ENCODE measurements at regions not wholly inside any gene's neighbourhood (a gene's known extent, or its start where the extent isn't known, plus 50 kb on each side); places are given as distances from the start of the nearest gene placed in this dataset.
"Not testable (repeated sequence)": the region's sequence is repeated elsewhere in the genome, so short reads cannot be mapped to it uniquely, and the experiment has no call there.

DNA sequence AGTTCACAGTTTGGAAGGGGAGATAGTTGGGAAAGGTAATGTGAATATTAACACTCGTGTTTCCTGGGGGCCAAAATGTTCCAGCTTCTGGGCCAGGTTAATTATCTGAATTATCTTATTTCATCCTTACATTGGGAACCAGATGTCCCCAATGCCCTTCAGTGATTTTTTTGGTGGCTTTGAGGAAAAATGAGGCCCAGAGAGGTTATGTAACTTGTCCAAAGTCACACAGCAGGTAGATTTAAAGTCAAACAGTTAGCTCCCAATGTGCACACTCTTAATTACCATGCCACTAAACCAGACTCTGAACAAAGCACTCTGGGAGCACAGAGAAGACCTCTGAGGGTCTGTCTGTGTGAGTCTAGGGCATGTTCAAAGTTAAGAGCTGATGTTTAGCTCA, 259.9 kb upstream of the PLGLB2 start:
- H3K4me3 ChIP-seq (replicated peaks in 1 of 2; ENCODE audit: low read depth in 2 of 2, low read length in 2 of 2); DNase-seq (ENCODE audit: low read depth in 2 of 2): not testable (repeated sequence)

DNA sequence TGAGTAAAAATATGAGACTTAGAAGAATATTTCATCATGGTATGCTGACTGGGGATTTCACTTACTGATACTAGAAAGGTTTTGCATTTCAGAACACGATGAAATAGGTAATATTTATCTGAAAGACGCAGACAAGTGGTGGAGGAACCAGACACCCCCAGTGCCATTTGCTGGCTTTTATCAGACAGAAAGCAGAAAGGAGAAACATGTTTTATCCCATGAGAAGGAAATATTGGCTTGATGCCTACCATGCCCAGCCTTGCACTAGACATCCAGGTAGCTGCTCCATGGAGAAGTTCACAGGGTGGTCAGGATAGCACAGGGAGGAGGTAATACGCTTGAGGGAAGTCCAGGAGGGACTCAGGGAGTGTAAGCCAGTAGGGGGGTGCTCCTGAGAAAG, 258.9 kb upstream of the PLGLB2 start:
- not testable (repeated sequence) for H3K4me3 ChIP-seq (replicated peaks in 1 of 2; ENCODE audit: low read depth in 2 of 2, low read length in 2 of 2); DNase-seq (ENCODE audit: low read depth in 2 of 2)

DNA sequence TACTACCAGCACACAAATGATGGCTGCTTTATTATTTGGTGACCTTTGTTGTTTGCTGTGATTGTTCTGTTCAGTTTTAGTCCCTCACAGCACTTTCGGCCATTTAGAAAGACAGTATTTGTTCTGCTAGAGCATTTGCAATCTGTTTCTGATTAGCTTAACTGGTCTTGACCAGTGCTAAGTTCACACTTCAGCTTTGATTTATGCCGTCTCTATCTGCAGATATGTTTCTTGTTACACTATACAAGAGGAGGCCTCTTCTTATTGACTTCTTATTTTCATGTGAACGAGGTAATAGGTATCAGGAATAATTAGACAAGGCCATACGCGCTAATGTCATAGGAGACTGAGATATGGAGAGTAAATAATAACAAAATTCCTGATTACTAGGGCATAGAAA, 253.0 kb upstream of the PLGLB2 start:
- DNase-seq (ENCODE audit: low read depth in 2 of 2); H3K4me3 ChIP-seq (replicated peaks in 1 of 2; ENCODE audit: low read depth in 2 of 2, low read length in 2 of 2): not testable (repeated sequence)

- peak in 1 of 2 donors; percentile 11 for DNase-seq (ENCODE audit: low read depth in 2 of 2)
- not testable (repeated sequence) for H3K4me3 ChIP-seq (replicated peaks in 1 of 2; ENCODE audit: low read depth in 2 of 2, low read length in 2 of 2)
Measured at GRCh38 chr2:87495455-87495854, 252.4 kb upstream of the PLGLB2 start.

DNA sequence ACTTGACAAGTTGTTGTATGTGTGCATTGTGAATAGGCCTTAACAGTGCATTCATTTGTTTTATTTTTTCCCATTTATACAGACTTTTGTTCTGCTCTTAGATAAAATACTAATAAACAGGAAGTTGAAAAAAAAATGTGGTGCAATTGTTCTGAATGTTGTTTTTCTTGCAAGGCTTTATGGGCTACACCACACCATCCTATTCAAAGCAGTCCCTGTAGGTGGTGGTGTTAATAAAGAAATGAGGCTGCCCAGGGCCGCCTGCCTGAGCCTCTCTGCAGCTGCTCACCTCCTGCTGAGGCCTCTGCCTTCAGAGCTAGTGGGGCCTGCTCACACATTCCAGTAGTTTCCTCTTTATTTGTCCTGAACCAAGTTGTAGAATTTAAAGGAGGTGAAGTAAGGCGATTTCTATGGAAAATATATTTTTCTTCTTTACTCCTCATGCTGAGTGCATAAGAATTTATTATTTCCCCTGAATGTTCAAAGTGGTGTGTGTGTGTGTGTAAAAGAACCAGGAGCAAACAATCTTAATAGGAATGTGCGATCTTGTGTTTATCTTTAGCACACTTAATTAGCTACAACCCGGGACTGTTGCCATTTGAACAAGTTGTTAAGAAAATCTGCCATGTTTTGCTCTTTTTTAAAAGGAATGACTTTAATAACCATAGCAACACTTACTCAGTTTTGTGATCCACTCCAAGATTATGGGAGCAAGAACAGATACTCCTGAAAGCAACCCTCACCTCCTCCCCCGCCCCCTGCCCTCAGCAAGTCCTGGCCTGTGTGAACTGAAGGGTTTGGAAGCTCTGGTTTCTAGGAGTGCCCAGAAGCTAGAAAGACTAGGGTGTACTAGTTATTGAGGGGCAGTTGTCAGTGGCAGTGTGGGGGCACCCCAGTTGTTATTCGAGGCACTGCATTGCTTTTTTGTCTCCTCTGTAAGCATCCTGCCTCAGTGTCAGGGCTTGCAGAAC, 251.6 kb upstream of the PLGLB2 start:
- DNase-seq (ENCODE audit: low read depth in 2 of 2) = peak; percentile 72 to 87
- H3K4me3 ChIP-seq (replicated peaks in 1 of 2; ENCODE audit: low read depth in 2 of 2, low read length in 2 of 2) = not testable (repeated sequence)

DNA sequence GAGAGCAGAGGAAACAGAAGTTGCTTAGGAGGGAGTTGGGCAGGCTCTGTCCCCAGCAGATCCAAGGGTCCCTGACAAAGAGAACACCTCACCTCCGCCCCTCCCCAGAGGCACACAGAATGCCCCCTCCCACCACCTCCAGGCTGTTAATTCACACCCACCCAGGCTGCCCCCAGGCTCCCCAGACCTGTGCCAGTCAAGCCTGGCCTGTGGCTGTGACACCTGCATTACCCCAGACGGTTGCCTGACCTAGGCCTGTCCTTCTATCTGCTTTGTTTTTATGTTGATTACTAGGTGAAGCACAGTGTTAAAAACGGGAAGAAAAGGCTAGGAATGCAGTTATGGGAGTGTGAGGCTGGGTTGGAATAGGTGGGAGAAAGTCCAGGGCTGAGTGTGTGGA, 250.8 kb upstream of the PLGLB2 start:
- DNase-seq (ENCODE audit: low read depth in 2 of 2); H3K4me3 ChIP-seq (replicated peaks in 1 of 2; ENCODE audit: low read depth in 2 of 2, low read length in 2 of 2): not testable (repeated sequence)

DNA sequence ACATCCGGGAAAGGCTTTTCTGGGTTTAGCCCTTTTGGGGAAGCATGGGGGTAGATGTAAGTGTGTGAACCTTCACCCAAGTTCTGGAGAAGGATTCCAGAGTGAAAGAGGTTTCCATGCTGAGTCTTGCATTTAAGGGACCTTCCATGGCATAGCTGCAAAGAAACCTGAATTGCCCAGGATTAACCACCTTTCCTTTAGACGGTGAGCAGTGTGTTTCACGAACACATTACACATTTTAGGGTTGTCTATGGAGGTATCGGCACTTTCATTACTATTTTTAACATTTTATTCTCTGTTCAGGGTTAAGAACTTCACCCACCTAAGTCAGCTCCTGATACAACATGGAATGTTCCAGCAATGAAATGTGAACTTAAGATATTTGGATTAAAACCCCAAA, 250.2 kb upstream of the PLGLB2 start:
- H3K4me3 ChIP-seq (replicated peaks in 1 of 2; ENCODE audit: low read depth in 2 of 2, low read length in 2 of 2); DNase-seq (ENCODE audit: low read depth in 2 of 2): not testable (repeated sequence)

DNA sequence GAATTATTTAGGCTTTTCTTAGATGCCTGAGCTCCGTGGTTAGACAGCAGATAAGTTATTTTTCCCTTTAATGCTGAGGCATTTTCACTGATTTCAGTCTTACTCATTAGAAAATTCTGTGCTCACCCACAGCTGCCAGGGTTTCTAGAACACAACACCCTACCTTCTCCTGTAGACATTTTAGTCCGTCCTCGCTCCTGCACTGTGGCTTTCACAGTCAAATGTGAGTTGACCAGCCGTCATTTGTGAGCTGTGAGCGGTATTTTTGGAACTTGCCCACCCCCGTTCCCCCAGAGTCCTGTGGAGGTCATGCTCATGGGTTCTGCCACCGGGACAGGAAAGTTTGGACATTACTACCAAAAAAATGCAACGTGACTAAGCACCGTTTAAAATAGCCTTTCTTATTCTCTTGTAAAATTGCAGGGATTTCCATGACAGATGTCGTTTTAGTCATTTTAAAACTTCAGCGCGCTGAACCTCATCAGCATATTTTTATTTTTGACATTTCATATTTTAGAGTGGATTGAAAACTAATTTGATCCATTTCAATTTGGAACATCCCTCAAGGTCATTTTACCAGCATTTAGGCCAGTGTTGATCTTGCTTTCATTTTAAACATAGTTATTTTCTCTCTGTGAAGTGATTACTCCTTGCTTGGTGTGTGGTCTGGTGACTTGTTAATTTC, 249.6 kb upstream of the PLGLB2 start:
- not testable (repeated sequence) for DNase-seq (ENCODE audit: low read depth in 2 of 2); H3K4me3 ChIP-seq (replicated peaks in 1 of 2; ENCODE audit: low read depth in 2 of 2, low read length in 2 of 2)

- not testable (repeated sequence) for H3K4me3 ChIP-seq (replicated peaks in 1 of 2; ENCODE audit: low read depth in 2 of 2, low read length in 2 of 2); DNase-seq (ENCODE audit: low read depth in 2 of 2)
Measured at GRCh38 chr2:87498854-87499238, 249.0 kb upstream of the PLGLB2 start.

GRCh38 chr2:87499860-87500259, 248.0 kb upstream of the PLGLB2 start:
- H3K4me3 ChIP-seq (replicated peaks in 1 of 2; ENCODE audit: low read depth in 2 of 2, low read length in 2 of 2) = not testable (repeated sequence)
- DNase-seq (ENCODE audit: low read depth in 2 of 2) = peak in 1 of 2 donors; percentile 47

DNA sequence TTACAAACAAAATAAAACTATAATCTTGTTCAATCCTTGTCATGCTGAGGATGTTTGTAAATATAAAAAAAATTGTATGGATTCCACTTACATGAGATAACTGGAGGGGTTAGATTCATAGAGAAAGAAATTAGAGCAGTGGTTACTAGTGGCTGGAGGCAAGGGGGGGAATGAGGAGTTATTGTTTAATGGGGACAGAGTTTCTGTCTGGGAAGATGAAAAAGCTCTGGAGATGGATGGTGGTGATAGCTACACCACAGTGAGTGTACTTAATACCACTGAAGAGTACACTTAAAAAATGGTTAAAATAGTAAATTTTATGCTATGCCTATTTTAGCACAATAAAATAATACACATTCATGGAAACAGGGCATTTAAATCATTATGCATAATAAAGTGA, 247.5 kb upstream of the PLGLB2 start:
- peak in 1 of 2 donors; percentile 10 for DNase-seq (ENCODE audit: low read depth in 2 of 2)
- H3K4me3 ChIP-seq (replicated peaks in 1 of 2; ENCODE audit: low read depth in 2 of 2, low read length in 2 of 2) = not testable (repeated sequence)

DNA sequence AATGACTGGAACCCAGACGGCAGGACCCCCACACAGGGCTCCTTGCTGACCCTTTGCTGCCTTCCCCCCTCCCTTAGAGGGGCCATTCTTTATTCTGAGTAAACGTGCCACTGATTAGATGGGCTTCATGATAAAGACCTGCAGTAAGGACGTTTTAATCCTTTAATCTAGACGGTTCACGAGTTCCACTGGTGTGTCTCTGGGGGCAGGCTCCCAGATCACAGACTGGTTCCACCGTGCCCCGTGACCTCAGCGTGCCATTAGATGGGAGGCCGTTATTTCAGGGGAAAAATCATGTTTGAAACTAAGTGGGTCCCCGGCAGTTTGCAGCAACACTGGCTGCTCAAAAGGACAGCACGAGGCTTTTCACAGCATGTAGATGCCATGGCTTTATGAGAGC, 246.9 kb upstream of the PLGLB2 start:
- DNase-seq (ENCODE audit: low read depth in 2 of 2); H3K4me3 ChIP-seq (replicated peaks in 1 of 2; ENCODE audit: low read depth in 2 of 2, low read length in 2 of 2): not testable (repeated sequence)

DNA sequence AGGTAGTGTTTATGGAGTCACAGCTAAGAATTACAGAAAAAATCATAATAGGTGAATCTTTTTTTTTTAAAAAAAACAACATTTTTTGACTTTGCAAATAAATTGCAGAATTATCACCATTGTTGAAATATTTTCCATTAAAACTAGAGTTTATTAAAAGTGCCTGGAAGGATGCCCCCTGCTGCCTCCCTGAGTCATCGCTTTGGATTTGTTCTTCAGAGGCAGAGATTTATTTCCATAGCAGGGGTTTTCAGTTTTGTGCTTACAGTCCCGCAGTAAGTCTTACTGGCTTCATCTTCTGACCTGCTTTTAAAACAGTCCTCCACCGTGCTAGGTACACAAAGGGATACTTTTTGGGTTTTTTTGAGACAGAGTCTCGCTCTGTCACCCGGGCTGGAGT, 244.9 kb upstream of the PLGLB2 start:
- not testable (repeated sequence) for H3K4me3 ChIP-seq (replicated peaks in 1 of 2; ENCODE audit: low read depth in 2 of 2, low read length in 2 of 2); DNase-seq (ENCODE audit: low read depth in 2 of 2)

DNA sequence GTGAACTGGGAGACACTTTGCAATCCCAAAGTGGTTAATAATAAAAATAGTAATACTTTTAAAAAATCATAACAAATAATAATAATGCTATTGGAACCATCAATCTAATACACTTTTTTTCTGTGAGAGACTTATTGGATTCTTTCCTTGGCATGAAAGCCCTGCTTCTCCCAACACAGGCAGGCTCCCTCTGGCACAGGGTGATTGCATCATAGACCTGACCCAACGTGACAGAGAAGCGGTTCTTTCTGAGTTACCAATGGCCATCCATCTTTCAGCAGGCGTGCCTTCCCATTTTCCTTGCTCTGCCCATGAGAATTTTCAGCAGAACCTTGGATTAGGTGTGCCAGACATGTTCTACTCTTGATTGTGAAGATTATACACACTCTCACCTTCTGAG, 242.6 kb upstream of the PLGLB2 start:
- H3K4me3 ChIP-seq (replicated peaks in 1 of 2; ENCODE audit: low read depth in 2 of 2, low read length in 2 of 2); DNase-seq (ENCODE audit: low read depth in 2 of 2): not testable (repeated sequence)

GRCh38 chr2:87505909-87506308, 242.0 kb upstream of the PLGLB2 start:
- not testable (repeated sequence) for DNase-seq (ENCODE audit: low read depth in 2 of 2); H3K4me3 ChIP-seq (replicated peaks in 1 of 2; ENCODE audit: low read depth in 2 of 2, low read length in 2 of 2)

DNA sequence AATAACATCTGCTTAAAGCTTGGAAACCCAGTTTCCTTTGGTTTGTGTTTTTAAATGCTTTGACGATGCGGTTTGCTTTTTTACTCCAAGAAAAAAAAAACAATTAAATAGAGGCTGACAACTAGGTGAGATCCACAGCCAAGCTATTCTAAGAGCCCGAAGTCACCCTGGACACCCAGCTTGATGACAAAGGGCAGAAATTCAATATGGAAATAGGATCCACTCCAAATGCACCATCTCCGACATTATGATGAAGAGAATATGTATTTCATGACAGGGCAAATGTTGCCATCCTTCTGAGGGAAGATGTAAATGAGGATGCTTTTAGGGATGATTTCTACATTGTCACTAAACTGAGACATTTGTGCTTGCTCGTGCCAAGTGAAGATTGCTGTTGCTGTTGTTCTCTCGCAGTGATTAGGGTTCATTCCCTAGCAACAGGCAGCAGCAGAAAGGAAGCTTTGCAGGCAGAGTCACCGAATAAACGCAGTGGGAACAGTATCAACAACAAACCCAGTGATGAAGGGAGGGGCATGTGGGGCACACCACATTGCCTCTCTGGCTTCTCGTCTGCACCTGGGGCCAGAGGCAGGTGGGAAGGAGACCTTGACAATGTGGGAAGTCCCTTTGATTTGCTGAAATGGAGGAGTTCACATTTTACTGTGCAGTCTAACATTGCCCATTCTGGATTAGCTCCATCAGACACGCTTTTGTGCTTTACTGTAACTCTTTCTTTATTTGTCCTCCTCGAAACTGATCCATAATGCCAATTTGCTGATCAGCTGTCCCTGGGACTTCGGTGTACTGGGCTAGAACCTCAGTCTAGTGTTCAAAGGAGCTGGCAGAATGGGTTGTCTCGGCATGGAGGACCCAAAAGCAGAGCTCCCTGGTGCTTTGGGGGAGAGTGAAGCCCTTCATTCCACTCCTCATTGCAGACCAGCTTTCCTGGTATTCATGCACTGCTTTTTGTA, 240.2 kb upstream of the PLGLB2 start:
- not testable (repeated sequence) for DNase-seq (ENCODE audit: low read depth in 2 of 2); H3K4me3 ChIP-seq (replicated peaks in 1 of 2; ENCODE audit: low read depth in 2 of 2, low read length in 2 of 2)

DNA sequence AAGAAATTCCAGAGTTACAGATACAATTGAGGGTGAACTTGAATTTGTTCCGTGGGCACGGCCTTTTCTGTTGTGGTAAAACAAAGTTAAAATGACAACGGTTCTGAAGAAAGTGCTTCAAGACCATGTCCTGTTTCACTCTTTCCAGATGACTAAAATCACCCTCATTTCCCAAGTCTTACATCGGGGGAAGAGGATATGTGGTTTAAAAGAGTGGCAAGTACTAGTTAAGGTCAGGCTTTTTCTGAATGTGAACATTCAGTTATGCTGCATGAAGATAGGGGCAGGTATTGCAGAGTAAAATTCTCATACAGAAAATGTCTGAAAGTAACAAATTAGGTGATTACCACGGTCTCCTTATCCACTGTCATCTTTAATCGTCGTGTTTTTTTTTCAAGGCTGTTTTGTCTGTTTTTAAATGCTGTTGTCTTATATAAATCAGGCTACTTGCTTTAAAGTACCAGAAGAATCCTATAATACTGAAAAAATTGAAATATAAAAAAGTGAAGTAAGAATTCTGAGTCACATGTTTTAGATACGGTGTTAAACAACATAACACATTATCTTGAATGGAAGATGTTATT, 236.6 kb upstream of the PLGLB2 start:
- not testable (repeated sequence) for H3K4me3 ChIP-seq (replicated peaks in 1 of 2; ENCODE audit: low read depth in 2 of 2, low read length in 2 of 2); DNase-seq (ENCODE audit: low read depth in 2 of 2)
